H1 (cell line): ENCODE measurements at regions not wholly inside any gene's neighbourhood (a gene's known extent, or its start where the extent isn't known, plus 50 kb on each side); places are given as distances from the start of the nearest gene placed in this dataset.

Experiments used
- CTCF ChIA-PET: fragments of 300-600 bp; sonication (Branson Sonifier 250); formaldehyde crosslinking; loops from one replicate; lab custom pipeline; 2021; ENCODE audit not compliant: partially characterized antibody; lab: Charles Lee
- POLR2A ChIA-PET: fragments of 300-600 bp; sonication (Branson Sonifier 250); formaldehyde crosslinking; loops from one replicate; lab custom pipeline; 2021; ENCODE audit warnings: inconsistent platforms; ENCODE audit not compliant: partially characterized antibody; lab: Charles Lee
- DNase-seq, 2 experiments: peaks; one replicate each; pipeline versions ENCODE4 v3.0.0 to v3.0.0-alpha.2; 2010 to 2022; ENCODE audit warnings: low spot score in 2 of 2, low read depth in 1 of 2, mixed read lengths in 1 of 2
- FAIRE-seq: peaks from 2 replicates; lab custom pipeline; 2011; peaks lifted over from hg19 to GRCh38; lab: Jason Lieb, UNC
- H2AFZ ChIP-seq: 2 replicates; pipeline ENCODE4 v1.8.1; 2012; ENCODE audit warnings: low read length, inconsistent platforms
- H2AK5ac ChIP-seq: 2 replicates; pipeline ENCODE4 v1.6.1; 2013; ENCODE audit warnings: low read depth, low read length
- H2BK120ac ChIP-seq: replicated peaks from 2 replicates; pipeline ENCODE3; 2013; ENCODE audit warnings: low read depth, low read length, inconsistent platforms
- H2BK12ac ChIP-seq: 2 replicates; pipeline ENCODE4 v1.6.1; 2013; ENCODE audit warnings: low read depth, low read length
- H2BK15ac ChIP-seq: 2 replicates; pipeline ENCODE4 v1.6.1; 2013; ENCODE audit warnings: low read length
- H2BK20ac ChIP-seq: 2 replicates; pipeline ENCODE4 v1.6.1; 2013; ENCODE audit warnings: low read length
- H2BK5ac ChIP-seq: 2 replicates; pipeline ENCODE4 v1.6.1; 2013; ENCODE audit warnings: low read depth, low read length
- H3K14ac ChIP-seq: 2 replicates; pipeline ENCODE4 v1.6.1; 2013; ENCODE audit warnings: inconsistent platforms; ENCODE audit not compliant: insufficient read length
- H3K18ac ChIP-seq: 2 replicates; pipeline ENCODE4 v1.6.1; 2013; ENCODE audit warnings: low read length; ENCODE audit errors: extremely low read depth
- H3K23ac ChIP-seq: 2 replicates; pipeline ENCODE4 v1.6.1; 2013; ENCODE audit warnings: inconsistent platforms; ENCODE audit not compliant: insufficient read length
- H3K23me2 ChIP-seq: 2 replicates; pipeline ENCODE4 v1.6.1; 2013; ENCODE audit warnings: low read depth, low read length
- H3K27ac ChIP-seq: 2 replicates; pipeline ENCODE4 v1.6.1; 2011; ENCODE audit warnings: low read depth, low read length, inconsistent platforms
- H3K27me3 ChIP-seq, 4 experiments: replicated peaks in 1 of 4; 1 replicate in 1 of 4; 2 replicates in 3 of 4; pipeline versions ENCODE4 v1.6.1 to v1.8.1; 2011 to 2013; ENCODE audit warnings: low read length in 3 of 4, mild to moderate bottlenecking in 3 of 4, inconsistent platforms in 2 of 4, mixed read lengths in 2 of 4, moderate library complexity in 1 of 4; ENCODE audit not compliant: control insufficient read depth in 3 of 4, insufficient read depth in 3 of 4; ENCODE audit errors: extremely low read depth in 1 of 4
- H3K36me3 ChIP-seq, 4 experiments: 2 replicates each; pipeline versions ENCODE4 v1.6.1 to v1.8.1; 2011 to 2013; ENCODE audit warnings: mild to moderate bottlenecking in 4 of 4, low read length in 3 of 4, moderate library complexity in 2 of 4, control low read depth in 1 of 4, inconsistent platforms in 1 of 4; ENCODE audit not compliant: insufficient read depth in 4 of 4, control insufficient read depth in 2 of 4
- H3K4ac ChIP-seq: replicated peaks from 2 replicates; pipeline ENCODE3; 2013; ENCODE audit warnings: low read length, low read depth, mixed read lengths, inconsistent platforms; ENCODE audit not compliant: insufficient read length
- H3K4me1 ChIP-seq, 4 experiments: replicated peaks in 1 of 4; 1 replicate in 1 of 4; 2 replicates in 3 of 4; pipeline versions ENCODE4 v1.6.1 to v1.8.1; 2011 to 2013; ENCODE audit warnings: low read length in 3 of 4, inconsistent platforms in 2 of 4, mixed read lengths in 1 of 4; ENCODE audit not compliant: insufficient read depth in 4 of 4, control insufficient read depth in 3 of 4
- H3K4me2 ChIP-seq, 2 experiments: 2 replicates each; pipeline versions ENCODE4 v1.6.1 to v1.8.1; 2011 to 2013; ENCODE audit warnings: low read depth in 2 of 2, low read length in 2 of 2, control low read depth in 1 of 2, inconsistent platforms in 1 of 2, mild to moderate bottlenecking in 1 of 2; ENCODE audit not compliant: insufficient read depth in 1 of 2
- H3K4me3 ChIP-seq, 4 experiments: fragments of 200-600, 300-600 bp in 1 of 4; sonication (generic), shearing (Covaris generic), sonication (Bioruptor Twin) in 1 of 4; 2 replicates each; pipeline versions ENCODE4 v1.5.1 to v1.8.1; 2011 to 2016; ENCODE audit warnings: low read length in 4 of 4, low read depth in 3 of 4, control low read depth in 2 of 4, inconsistent platforms in 2 of 4, mild to moderate bottlenecking in 2 of 4, mixed read lengths in 1 of 4, moderate library complexity in 1 of 4; ENCODE audit not compliant: insufficient read depth in 2 of 4; ENCODE audit errors: extremely low read depth in 1 of 4
- H3K56ac ChIP-seq: replicated peaks from 2 replicates; pipeline ENCODE3; 2013; ENCODE audit warnings: low read depth, mild to moderate bottlenecking, mixed read lengths, low read length, inconsistent platforms; ENCODE audit not compliant: insufficient read length
- H3K79me1 ChIP-seq: 2 replicates; pipeline ENCODE4 v1.6.1; 2013; ENCODE audit warnings: low read depth, low read length, control low read depth
- H3K79me2 ChIP-seq, 2 experiments: 2 replicates each; pipeline versions ENCODE4 v1.6.1 to v1.8.1; 2012 to 2013; ENCODE audit warnings: low read length in 2 of 2, mild to moderate bottlenecking in 2 of 2, inconsistent platforms in 1 of 2; ENCODE audit not compliant: insufficient read depth in 2 of 2, control insufficient read depth in 1 of 2
- H3K9ac ChIP-seq, 4 experiments: replicated peaks in 1 of 4; 1 replicate in 1 of 4; 2 replicates in 3 of 4; pipeline versions ENCODE4 v1.6.1 to v1.8.1; 2011 to 2013; ENCODE audit warnings: low read depth in 3 of 4, low read length in 3 of 4, control low read depth in 2 of 4, mild to moderate bottlenecking in 2 of 4, moderate library complexity in 2 of 4, inconsistent platforms in 1 of 4; ENCODE audit errors: extremely low read depth in 1 of 4
- H3K9me3 ChIP-seq, 2 experiments: 2 replicates each; pipeline versions ENCODE4 v1.6.1 to v1.8.1; 2012 to 2013; ENCODE audit warnings: mild to moderate bottlenecking in 2 of 2, moderate library complexity in 2 of 2, control low read depth in 1 of 2, inconsistent platforms in 1 of 2, low read depth in 1 of 2, low read length in 1 of 2, mixed read lengths in 1 of 2; ENCODE audit not compliant: insufficient read depth in 2 of 2
- H4K20me1 ChIP-seq, 2 experiments: replicated peaks in 1 of 2; 2 replicates each; pipeline versions ENCODE3 to v1.8.1; 2011 to 2013; ENCODE audit warnings: inconsistent platforms in 2 of 2, low read length in 2 of 2, mild to moderate bottlenecking in 1 of 2; ENCODE audit not compliant: insufficient read depth in 2 of 2, control insufficient read depth in 1 of 2
- H4K5ac ChIP-seq: 2 replicates; pipeline ENCODE4 v1.6.1; 2013; ENCODE audit warnings: low read length, low read depth, mixed read lengths, inconsistent platforms; ENCODE audit not compliant: insufficient read length
- H4K8ac ChIP-seq: 2 replicates; pipeline ENCODE4 v1.8.0; 2013; ENCODE audit warnings: mild to moderate bottlenecking, moderate library complexity, low read length, inconsistent platforms; ENCODE audit not compliant: insufficient read depth; ENCODE audit errors: extremely low read depth
- H4K91ac ChIP-seq: replicated peaks from 2 replicates; pipeline ENCODE3; 2013; ENCODE audit warnings: low read length, mixed read lengths, inconsistent platforms; ENCODE audit not compliant: insufficient read length
- BCL11A ChIP-seq, 2 experiments: IDR thresholded peaks; one replicate each; pipeline ENCODE4 v1.6.1; 2011; ENCODE audit warnings: low read depth in 2 of 2, low read length in 2 of 2, mild to moderate bottlenecking in 2 of 2
- CBX5 ChIP-seq: fragments of 300-800, 300-1000 bp; sonication (generic); IDR thresholded peaks from 2 replicates; pipeline ENCODE4 v1.7.1; 2016; ENCODE audit warnings: antibody characterized with exemption, low read length, low read depth
- CHD2 ChIP-seq: IDR thresholded peaks from 2 replicates; pipeline ENCODE4 v1.6.1; 2012; ENCODE audit warnings: low read length, improper control_type of control experiment
- GABPA ChIP-seq: IDR thresholded peaks from 2 replicates; pipeline ENCODE4 v1.6.1; 2011; ENCODE audit warnings: mild to moderate bottlenecking, low read length, moderate library complexity, borderline replicate concordance; ENCODE audit not compliant: insufficient read depth
- GTF2F1 ChIP-seq: IDR thresholded peaks from 2 replicates; pipeline ENCODE4 v1.6.1; 2012; ENCODE audit warnings: low read depth, low read length, improper control_type of control experiment, borderline replicate concordance
- RAD21 ChIP-seq, 2 experiments: IDR thresholded peaks in 1 of 2; conservative IDR thresholded peaks in 1 of 2; 2 replicates each; pipeline ENCODE4 v1.6.1; 2011; ENCODE audit warnings: low read depth in 2 of 2, low read length in 2 of 2, improper control_type of control experiment in 1 of 2, inconsistent platforms in 1 of 2, mild to moderate bottlenecking in 1 of 2, moderate library complexity in 1 of 2
- RXRA ChIP-seq: IDR thresholded peaks from 2 replicates; pipeline ENCODE4 v1.6.1; 2011; ENCODE audit warnings: low read depth, mild to moderate bottlenecking, low read length, moderate library complexity; ENCODE audit not compliant: insufficient read depth
- SIRT6 ChIP-seq: IDR thresholded peaks from one replicate; pipeline ENCODE4 v1.7.1; 2012; ENCODE audit warnings: low read length, inconsistent platforms
- TAF1 ChIP-seq: IDR thresholded peaks from 2 replicates; pipeline ENCODE4 v1.6.1; 2011; ENCODE audit warnings: mild to moderate bottlenecking, low read depth, low read length
- ZNF274 ChIP-seq: IDR thresholded peaks from 2 replicates; pipeline ENCODE4 v1.7.0; 2012; ENCODE audit warnings: low read length, borderline replicate concordance; ENCODE audit errors: extremely low read depth
- WGBS, 2 experiments: shearing (Covaris generic) in 1 of 2; methylation state at CpG; one replicate each; pipeline versions ENCODE4 v1.1.6 to v1.1.7; 2013 to 2015; ENCODE audit warnings: low lambda C conversion rate in 2 of 2, mixed read lengths in 2 of 2, inconsistent platforms in 1 of 2, low coverage in 1 of 2, missing lambda C conversion rate in 1 of 2; ENCODE audit not compliant: insufficient replicate concordance in 2 of 2, insufficient coverage in 1 of 2, insufficient read length in 1 of 2; ENCODE audit errors: extremely low coverage in 1 of 2, missing lambda C conversion rate in 1 of 2; 5-methylcytosine and 5-hydroxymethylcytosine counted together
- TF ChIP-seq, protein P1 (sequence below), 3 experiments: IDR thresholded peaks; 1 replicate in 2 of 3; 2 replicates in 1 of 3; pipeline versions ENCODE4 v1.5.1 to v1.6.1; 2011; ENCODE audit warnings: low read length in 3 of 3, mild to moderate bottlenecking in 3 of 3, inconsistent platforms in 2 of 3, low read depth in 1 of 3, moderate library complexity in 1 of 3; ENCODE audit not compliant: insufficient read depth in 1 of 3; ENCODE audit errors: control extremely low read depth in 1 of 3
- TF ChIP-seq, protein P2 (sequence below): IDR thresholded peaks from 2 replicates; pipeline ENCODE4 v1.6.1; 2011; ENCODE audit warnings: low read depth, mild to moderate bottlenecking, low read length; ENCODE audit not compliant: insufficient read depth

DNA sequence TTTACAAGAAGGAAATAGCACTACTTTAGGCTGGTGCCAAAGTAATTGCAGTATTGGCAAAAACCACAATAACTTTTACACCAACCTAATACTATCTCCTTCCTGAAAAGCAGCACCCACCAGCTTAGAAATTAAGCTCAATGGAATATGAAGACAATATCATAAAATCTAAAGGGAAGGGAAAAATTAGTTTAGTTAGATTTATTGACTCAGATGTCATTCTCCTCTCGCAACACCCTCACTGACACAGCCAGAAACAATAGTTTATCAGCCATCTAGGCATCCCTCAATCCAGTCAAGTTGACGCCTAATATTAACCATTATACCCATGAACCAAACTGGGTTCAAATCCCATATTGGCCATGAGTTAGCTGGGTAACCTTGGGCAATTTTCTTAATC lies 820.4 kb upstream of the EPHA5 start:
- no peak overlapping the region for H4K5ac ChIP-seq
- no peak overlapping the region for H2BK120ac ChIP-seq
- FAIRE-seq (no peak), DNase-seq (no peak)
- no peaks in the 10 kb centered on the region for H3K23me2 ChIP-seq
- POLR2A ChIA-PET = no interaction called here
- H4K91ac ChIP-seq = no peak overlapping the region
- H3K4me3 ChIP-seq = no peak overlapping the region
- H3K36me3 ChIP-seq = no peaks in the 10 kb centered on the region
- H3K9ac ChIP-seq = no peak overlapping the region
- H3K27ac ChIP-seq = no peak overlapping the region
- no peak overlapping the region for H2BK15ac ChIP-seq
- no peak overlapping the region for H3K4me2 ChIP-seq
- no peak overlapping the region for H2AFZ ChIP-seq
- no peak overlapping the region for H2BK5ac ChIP-seq
- CTCF ChIA-PET = interaction anchor here (0.6 to 0.7 kb wide), 2 partner anchors 104 to 526 kb away, joined by 3 to 4 read pairs; no protein-coding TSS in a partner anchor
- H3K56ac ChIP-seq = no peak overlapping the region
- no peak overlapping the region for H2BK20ac ChIP-seq
- no peak overlapping the region for H3K14ac ChIP-seq
- H3K23ac ChIP-seq = no peak overlapping the region
- no peaks in the 10 kb centered on the region for H3K79me1 ChIP-seq
- no peak overlapping the region for H4K8ac ChIP-seq
- no peaks in the 10 kb centered on the region for H3K27me3 ChIP-seq
- WGBS, 2 experiments = 95% methylated on average over 2 of the region's 2 CpGs; no CpG with 5 or more reads in 1 of the 2 experiments
- no peak overlapping the region for H2BK12ac ChIP-seq
- no peak overlapping the region for H3K18ac ChIP-seq
- H3K9me3 ChIP-seq = no peaks in the 10 kb centered on the region
- no peaks in the 10 kb centered on the region for H4K20me1 ChIP-seq
- H3K79me2 ChIP-seq = no peaks in the 10 kb centered on the region
- no peak overlapping the region for H3K4ac ChIP-seq
- H3K4me1 ChIP-seq = no peaks in the 10 kb centered on the region
- H2AK5ac ChIP-seq = no peak overlapping the region
- TF ChIP-seq RXRA (no peak), RAD21 (IDR thresholded peaks at IDR 0.05 in 1 of 2, conservative IDR thresholded peaks at IDR 0.05 in 1 of 2; ENCODE audit: low read depth in 2 of 2, low read length in 2 of 2) (no peak), CBX5 (no peak), GABPA (no peak), BCL11A (IDR thresholded peaks at IDR 0.05; ENCODE audit: low read depth in 2 of 2, low read length in 2 of 2) (no peak), ZNF274 (no peak), TAF1 (no peak), GTF2F1 (no peak), SIRT6 (no peak), CHD2 (no peak)
- TF ChIP-seq, protein P1, sequence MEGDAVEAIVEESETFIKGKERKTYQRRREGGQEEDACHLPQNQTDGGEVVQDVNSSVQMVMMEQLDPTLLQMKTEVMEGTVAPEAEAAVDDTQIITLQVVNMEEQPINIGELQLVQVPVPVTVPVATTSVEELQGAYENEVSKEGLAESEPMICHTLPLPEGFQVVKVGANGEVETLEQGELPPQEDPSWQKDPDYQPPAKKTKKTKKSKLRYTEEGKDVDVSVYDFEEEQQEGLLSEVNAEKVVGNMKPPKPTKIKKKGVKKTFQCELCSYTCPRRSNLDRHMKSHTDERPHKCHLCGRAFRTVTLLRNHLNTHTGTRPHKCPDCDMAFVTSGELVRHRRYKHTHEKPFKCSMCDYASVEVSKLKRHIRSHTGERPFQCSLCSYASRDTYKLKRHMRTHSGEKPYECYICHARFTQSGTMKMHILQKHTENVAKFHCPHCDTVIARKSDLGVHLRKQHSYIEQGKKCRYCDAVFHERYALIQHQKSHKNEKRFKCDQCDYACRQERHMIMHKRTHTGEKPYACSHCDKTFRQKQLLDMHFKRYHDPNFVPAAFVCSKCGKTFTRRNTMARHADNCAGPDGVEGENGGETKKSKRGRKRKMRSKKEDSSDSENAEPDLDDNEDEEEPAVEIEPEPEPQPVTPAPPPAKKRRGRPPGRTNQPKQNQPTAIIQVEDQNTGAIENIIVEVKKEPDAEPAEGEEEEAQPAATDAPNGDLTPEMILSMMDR (IDR thresholded peaks at IDR 0.05; ENCODE audit: control extremely low read depth in 1 of 3, insufficient read depth in 1 of 3, low read depth in 1 of 3, low read length in 3 of 3) = no peak
- TF ChIP-seq, protein P2, sequence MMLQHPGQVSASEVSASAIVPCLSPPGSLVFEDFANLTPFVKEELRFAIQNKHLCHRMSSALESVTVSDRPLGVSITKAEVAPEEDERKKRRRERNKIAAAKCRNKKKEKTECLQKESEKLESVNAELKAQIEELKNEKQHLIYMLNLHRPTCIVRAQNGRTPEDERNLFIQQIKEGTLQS = no peak
